ENCODE measurements at regions not wholly inside any gene's neighbourhood (a gene's known extent, or its start where the extent isn't known, plus 50 kb on each side); places are given as distances from the start of the nearest gene placed in this dataset.

DNA sequence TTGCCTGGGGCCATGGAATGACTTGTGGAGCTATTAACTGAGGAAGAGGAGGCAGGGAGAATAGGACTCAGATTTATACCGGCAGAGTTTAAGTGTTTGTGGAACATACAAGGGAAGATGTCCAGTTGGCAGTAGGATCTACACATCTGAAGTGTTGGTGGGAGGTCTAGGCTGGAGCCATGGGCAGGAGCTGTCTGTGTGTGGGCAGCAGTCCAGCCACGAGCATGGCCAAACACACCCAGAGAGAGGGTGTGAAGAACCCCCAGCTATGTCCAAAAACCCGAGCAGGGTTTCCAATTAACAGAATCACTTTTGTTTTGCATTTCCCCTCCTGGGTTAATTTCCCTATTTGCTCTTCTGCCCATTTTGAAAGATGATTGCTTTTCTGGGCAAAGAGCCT lies 393.7 kb downstream of the CDK5RAP2 start:
- Mint-ChIP-seq H3K36me3 (no peaks in the 10 kb centered on the region), H3K4me3 (no peak overlapping the region), H3K27ac (no peak overlapping the region), H3K4me1 (no peaks in the 10 kb centered on the region), H3K9me3 (peaks cover 0 to 2% (median 0%) of the 10 kb centered on the region in 7 donors), H3K27me3 (ENCODE audit: low read depth in 3 of 3) (peaks cover 0 to 1% (median 0%) of the 10 kb centered on the region in 3 donors)
- Histone ChIP-seq H2AFZ (ENCODE audit: insufficient read depth, low read depth, low read length, poor library complexity, severe bottlenecking) (no peak overlapping the region), H3K4me3 (replicated peaks in 1 of 3; ENCODE audit: low read depth in 2 of 3, low read length in 3 of 3) (no peak overlapping the region), H3K4me2 (replicated peaks; ENCODE audit: extremely low read depth, low read length, poor library complexity, severe bottlenecking) (no peak overlapping the region), H3K79me2 (ENCODE audit: insufficient read depth, low read length) (no peaks in the 10 kb centered on the region), H3K27me3 (ENCODE audit: control insufficient read depth in 2 of 2, insufficient read depth in 2 of 2, low read length in 2 of 2) (no peaks in the 10 kb centered on the region), H3K4me1 (ENCODE audit: control insufficient read depth in 1 of 2, insufficient read depth in 2 of 2, low read length in 2 of 2) (no peaks in the 10 kb centered on the region), H3K9me3 (replicated peaks in 1 of 2; ENCODE audit: control insufficient read depth in 1 of 2, insufficient read depth in 1 of 2, low read length in 2 of 2) (no peaks in the 10 kb centered on the region), H3K27ac (ENCODE audit: low read depth in 1 of 2, low read length in 2 of 2) (no peak overlapping the region), H4K20me1 (ENCODE audit: insufficient read depth, low read length) (no peaks in the 10 kb centered on the region), H3K9ac (ENCODE audit: insufficient read depth, low read length, poor library complexity, severe bottlenecking) (no peak overlapping the region), H3K36me3 (replicated peaks in 1 of 2; ENCODE audit: control insufficient read depth in 1 of 2, insufficient read depth in 2 of 2, low read length in 2 of 2) (no peaks in the 10 kb centered on the region)
- intact Hi-C loops (cut with micrococcal nuclease), result no loop called here
- DNase-seq, result no peak
- TF ChIP-seq, protein P1, sequence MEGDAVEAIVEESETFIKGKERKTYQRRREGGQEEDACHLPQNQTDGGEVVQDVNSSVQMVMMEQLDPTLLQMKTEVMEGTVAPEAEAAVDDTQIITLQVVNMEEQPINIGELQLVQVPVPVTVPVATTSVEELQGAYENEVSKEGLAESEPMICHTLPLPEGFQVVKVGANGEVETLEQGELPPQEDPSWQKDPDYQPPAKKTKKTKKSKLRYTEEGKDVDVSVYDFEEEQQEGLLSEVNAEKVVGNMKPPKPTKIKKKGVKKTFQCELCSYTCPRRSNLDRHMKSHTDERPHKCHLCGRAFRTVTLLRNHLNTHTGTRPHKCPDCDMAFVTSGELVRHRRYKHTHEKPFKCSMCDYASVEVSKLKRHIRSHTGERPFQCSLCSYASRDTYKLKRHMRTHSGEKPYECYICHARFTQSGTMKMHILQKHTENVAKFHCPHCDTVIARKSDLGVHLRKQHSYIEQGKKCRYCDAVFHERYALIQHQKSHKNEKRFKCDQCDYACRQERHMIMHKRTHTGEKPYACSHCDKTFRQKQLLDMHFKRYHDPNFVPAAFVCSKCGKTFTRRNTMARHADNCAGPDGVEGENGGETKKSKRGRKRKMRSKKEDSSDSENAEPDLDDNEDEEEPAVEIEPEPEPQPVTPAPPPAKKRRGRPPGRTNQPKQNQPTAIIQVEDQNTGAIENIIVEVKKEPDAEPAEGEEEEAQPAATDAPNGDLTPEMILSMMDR (IDR thresholded peaks at IDR 0.05), result no peak
- WGBS (ENCODE audit: insufficient coverage), result 100% methylated on average over 1 of the region's 3 CpGs

- Histone ChIP-seq H3K4me1 (ENCODE audit: control insufficient read depth in 1 of 2, insufficient read depth in 2 of 2, low read length in 2 of 2) (no peaks in the 10 kb centered on the region), H3K9ac (ENCODE audit: insufficient read depth, low read length, poor library complexity, severe bottlenecking) (no peak overlapping the region)
- WGBS (ENCODE audit: insufficient coverage), result no CpG with 5 or more reads among the region's 3 CpGs
These were observed 395.7 kb downstream of the CDK5RAP2 start for GRCh38 chr9:120184266-120184665.

More at GRCh38 chr9:120184266-120184665, 395.7 kb downstream of the CDK5RAP2 start:
- H4K20me1 ChIP-seq (ENCODE audit: insufficient read depth, low read length), result no peaks in the 10 kb centered on the region
- intact Hi-C loops (cut with micrococcal nuclease), result no loop called here
- no peak overlapping the region for H3K4me2 ChIP-seq (replicated peaks; ENCODE audit: extremely low read depth, low read length, poor library complexity, severe bottlenecking)
- H2AFZ ChIP-seq (ENCODE audit: insufficient read depth, low read depth, low read length, poor library complexity, severe bottlenecking), result no peak overlapping the region
- H3K4me1 Mint-ChIP-seq, result no peaks in the 10 kb centered on the region
- H3K27me3 Mint-ChIP-seq (ENCODE audit: low read depth in 3 of 3), result peaks cover 0 to 3% (median 0%) of the 10 kb centered on the region in 3 donors
- H3K36me3 ChIP-seq (replicated peaks in 1 of 2; ENCODE audit: control insufficient read depth in 1 of 2, insufficient read depth in 2 of 2, low read length in 2 of 2), result no peaks in the 10 kb centered on the region
- H3K27ac Mint-ChIP-seq, result no peak overlapping the region
- TF ChIP-seq, protein P1 (IDR thresholded peaks at IDR 0.05), result no peak
- no peaks in the 10 kb centered on the region for H3K9me3 ChIP-seq (replicated peaks in 1 of 2; ENCODE audit: control insufficient read depth in 1 of 2, insufficient read depth in 1 of 2, low read length in 2 of 2)
- H3K4me3 Mint-ChIP-seq, result no peak overlapping the region
- H3K27ac ChIP-seq (ENCODE audit: low read depth in 1 of 2, low read length in 2 of 2), result no peak overlapping the region
- no peak overlapping the region for H3K4me3 ChIP-seq (replicated peaks in 1 of 3; ENCODE audit: low read depth in 2 of 3, low read length in 3 of 3)
- DNase-seq, result no peak
- H3K36me3 Mint-ChIP-seq, result no peaks in the 10 kb centered on the region
- no peaks in the 10 kb centered on the region for H3K79me2 ChIP-seq (ENCODE audit: insufficient read depth, low read length)
- H3K9me3 Mint-ChIP-seq, result peaks cover 0 to 2% (median 0%) of the 10 kb centered on the region in 7 donors
- H3K27me3 ChIP-seq (ENCODE audit: control insufficient read depth in 2 of 2, insufficient read depth in 2 of 2, low read length in 2 of 2), result no peaks in the 10 kb centered on the region

Data from CD14-positive monocyte (primary cell).